Testis (tissue), 2 donors: ENCODE measurements at regions not wholly inside any gene's neighbourhood (a gene's known extent, or its start where the extent isn't known, plus 50 kb on each side); places are given as distances from the start of the nearest gene placed in this dataset.

Experiments
- DNase-seq: peaks from one replicate; pipeline ENCODE4 v3.0.0-alpha.2; 2019
- H3K27ac ChIP-seq, 2 donors: fragments of 200-600 bp; sonication (generic); one replicate each; pipeline ENCODE4 v1.5.1; 2019
- H3K27me3 ChIP-seq: fragments of 200-600 bp; sonication (generic); one replicate; pipeline ENCODE4 v1.5.1; 2019
- H3K36me3 ChIP-seq: fragments of 200-600 bp; sonication (generic); one replicate; pipeline ENCODE4 v1.5.1; 2017; ENCODE audit warnings: low read depth; ENCODE audit errors: missing control alignments
- H3K4me1 ChIP-seq: fragments of 200-600 bp; sonication (generic); one replicate; pipeline ENCODE4 v1.5.1; 2019
- H3K4me3 ChIP-seq, 2 donors: fragments of 200-600 bp; sonication (generic); one replicate each; pipeline ENCODE4 v1.5.1; 2017 to 2019
- H3K9me3 ChIP-seq: fragments of 200-600 bp; sonication (generic); one replicate; pipeline ENCODE4 v1.5.1; 2017
- CTCF ChIP-seq, 3 experiments: fragments of 450-650 bp in 2 of 3; fragments of 200-600 bp in 1 of 3; sonication (generic) in 1 of 3; IDR thresholded peaks; one replicate each; pipeline ENCODE4 v1.5.1; 2016 to 2019; ENCODE audit warnings: antibody characterized with exemption in 3 of 3, mild to moderate bottlenecking in 2 of 3, moderate library complexity in 1 of 3
- POLR2A ChIP-seq: fragments of 450-650 bp; IDR thresholded peaks from one replicate; pipeline ENCODE4 v1.6.1; 2017; ENCODE audit warnings: antibody characterized with exemption, mild to moderate bottlenecking, moderate library complexity
- WGBS, 2 donors: methylation state at CpG; one replicate each; pipeline ENCODE4 v1.1.5; 2018; 5-methylcytosine and 5-hydroxymethylcytosine counted together
- intact Hi-C: fragments of 100-400 bp; cut with DNase I; formaldehyde crosslinking; loops from one replicate; pipeline ENCODE4 v1.15.1; 2023; ENCODE audit warnings: low total_unique reads

GRCh38 chr5:125396462-125396861 is 650.0 kb upstream of the ZNF608 start:
- TF ChIP-seq CTCF (IDR thresholded peaks at IDR 0.05) (no peak), POLR2A (no peak)
- no peaks in the 10 kb centered on the region for H3K27me3 ChIP-seq
- intact Hi-C loops, result no loop called here

GRCh38 chr5:125398466-125398865 is 652.0 kb upstream of the ZNF608 start:
- no peak for DNase-seq
- Histone ChIP-seq H3K27ac (no peak overlapping the region), H3K4me3 (no peak overlapping the region), H3K27me3 (no peaks in the 10 kb centered on the region), H3K4me1 (no peaks in the 10 kb centered on the region), H3K9me3 (no peaks in the 10 kb centered on the region), H3K36me3 (no peaks in the 10 kb centered on the region)
- no peak for TF ChIP-seq CTCF (IDR thresholded peaks at IDR 0.05)
- TF ChIP-seq POLR2A, result no peak
- 96 to 97% methylated on average over 2 of the region's 2 CpGs for WGBS, 2 donors
- intact Hi-C loops, result no loop called here

More at GRCh38 chr5:125396462-125396861, 650.0 kb upstream of the ZNF608 start:
- 92 to 100% methylated on average over 1 of the region's 1 CpG for WGBS, 2 donors
- H3K27ac ChIP-seq, result no peak overlapping the region
- no peak for DNase-seq
- no peaks in the 10 kb centered on the region for H3K4me1 ChIP-seq
- no peaks in the 10 kb centered on the region for H3K9me3 ChIP-seq
- H3K36me3 ChIP-seq, result no peaks in the 10 kb centered on the region
- no peak overlapping the region for H3K4me3 ChIP-seq

- no peak overlapping the region for H3K27ac ChIP-seq
- no peaks in the 10 kb centered on the region for H3K9me3 ChIP-seq
- TF ChIP-seq CTCF (IDR thresholded peaks at IDR 0.05) (no peak), POLR2A (no peak)
- H3K27me3 ChIP-seq, result no peaks in the 10 kb centered on the region
- intact Hi-C loops, result no loop called here
- no peak for DNase-seq
- no peak overlapping the region for H3K4me3 ChIP-seq
- no peaks in the 10 kb centered on the region for H3K4me1 ChIP-seq
- WGBS, 2 donors, result 87 to 91% methylated on average over 3 of the region's 3 CpGs
- no peaks in the 10 kb centered on the region for H3K36me3 ChIP-seq
Observed at GRCh38 chr5:125399885-125400284, 653.4 kb upstream of the ZNF608 start.

GRCh38 chr5:125401724-125402622 is 655.5 kb upstream of the ZNF608 start:
- Histone ChIP-seq H3K36me3 (no peaks in the 10 kb centered on the region), H3K27ac (no peak overlapping the region), H3K4me1 (no peaks in the 10 kb centered on the region), H3K9me3 (no peaks in the 10 kb centered on the region), H3K4me3 (no peak overlapping the region), H3K27me3 (no peaks in the 10 kb centered on the region)
- WGBS, 2 donors, result 84 to 89% methylated on average over 5 of the region's 5 CpGs
- TF ChIP-seq POLR2A (no peak), CTCF (IDR thresholded peaks at IDR 0.05) (no peak)
- intact Hi-C loops, result no loop called here
- DNase-seq, result no peak

- Histone ChIP-seq H3K4me3 (no peak overlapping the region), H3K9me3 (no peaks in the 10 kb centered on the region), H3K4me1 (no peaks in the 10 kb centered on the region), H3K27me3 (no peaks in the 10 kb centered on the region), H3K27ac (no peak overlapping the region), H3K36me3 (no peaks in the 10 kb centered on the region)
- TF ChIP-seq CTCF (IDR thresholded peaks at IDR 0.05) (no peak), POLR2A (no peak)
- 91 to 94% methylated on average over 4 of the region's 4 CpGs for WGBS, 2 donors
- no peak for DNase-seq
- intact Hi-C loops, result no loop called here
Observed at GRCh38 chr5:125402787-125403186, 656.3 kb upstream of the ZNF608 start.
